Activated T-cell treated with anti-CD3 and anti-CD28 coated beads for 24 hours (primary cell): ENCODE measurements at regions not wholly inside any gene's neighbourhood (a gene's known extent, or its start where the extent isn't known, plus 50 kb on each side); places are given as distances from the start of the nearest gene placed in this dataset.

Experiments
- DNase-seq: peaks from one replicate; pipeline ENCODE4 v3.0.0-alpha.2; 2020; ENCODE audit warnings: low read depth

GRCh38 chr12:107226126-107226525 lies 132.8 kb upstream of the CRY1 start:
- no peak for DNase-seq

GRCh38 chr12:107228076-107228475 lies 134.7 kb upstream of the CRY1 start:
- DNase-seq, result no peak

GRCh38 chr12:107229827-107230226 lies 136.5 kb upstream of the CRY1 start:
- no peak for DNase-seq

GRCh38 chr12:107231303-107231702 lies 138.0 kb upstream of the CRY1 start:
- DNase-seq, result no peak

- DNase-seq, result no peak
These were observed 140.2 kb upstream of the CRY1 start for GRCh38 chr12:107233551-107233950.

- DNase-seq, result no peak
These were observed 142.3 kb upstream of the CRY1 start for GRCh38 chr12:107235600-107235999.

GRCh38 chr12:107236824-107237511 lies 143.6 kb upstream of the CRY1 start:
- no peak for DNase-seq

- DNase-seq, result no peak
These were observed 144.9 kb upstream of the CRY1 start for GRCh38 chr12:107238296-107238695.

GRCh38 chr12:107241411-107241810 lies 148.1 kb upstream of the CRY1 start:
- no peak for DNase-seq

- DNase-seq, result no peak
These were observed 148.8 kb upstream of the CRY1 start for GRCh38 chr12:107242189-107242588.

- DNase-seq, result no peak
These were observed 150.0 kb upstream of the CRY1 start for GRCh38 chr12:107243341-107243740.

GRCh38 chr12:107244584-107244983 lies 151.2 kb upstream of the CRY1 start:
- no peak for DNase-seq

- no peak for DNase-seq
These were observed 154.3 kb upstream of the CRY1 start for GRCh38 chr12:107247650-107248049.

- DNase-seq, result no peak
These were observed 154.8 kb upstream of the CRY1 start for GRCh38 chr12:107248187-107248586.

GRCh38 chr12:107251288-107251687 lies 157.9 kb upstream of the CRY1 start:
- DNase-seq, result no peak

GRCh38 chr12:107253361-107253760 lies 160.0 kb upstream of the CRY1 start:
- DNase-seq, result no peak

- DNase-seq, result no peak
These were observed 161.0 kb upstream of the CRY1 start for GRCh38 chr12:107254258-107254856.

GRCh38 chr12:107258780-107259179 lies 165.4 kb upstream of the CRY1 start:
- no peak for DNase-seq

GRCh38 chr12:107263980-107264379 lies 170.6 kb upstream of the CRY1 start:
- DNase-seq, result no peak

- DNase-seq, result no peak
These were observed 171.3 kb upstream of the CRY1 start for GRCh38 chr12:107264667-107265066.

- no peak for DNase-seq
These were observed 174.3 kb upstream of the CRY1 start for GRCh38 chr12:107267604-107268003.

- DNase-seq, result no peak
These were observed 178.2 kb upstream of the CRY1 start for GRCh38 chr12:107271523-107271922.

GRCh38 chr12:107275530-107275929 lies 182.2 kb upstream of the CRY1 start:
- DNase-seq, result no peak

- DNase-seq, result no peak
These were observed 184.5 kb upstream of the CRY1 start for GRCh38 chr12:107277855-107278254.
